ENCODE measurements at regions not wholly inside any gene's neighbourhood (a gene's known extent, or its start where the extent isn't known, plus 50 kb on each side); places are given as distances from the start of the nearest gene placed in this dataset.

DNA sequence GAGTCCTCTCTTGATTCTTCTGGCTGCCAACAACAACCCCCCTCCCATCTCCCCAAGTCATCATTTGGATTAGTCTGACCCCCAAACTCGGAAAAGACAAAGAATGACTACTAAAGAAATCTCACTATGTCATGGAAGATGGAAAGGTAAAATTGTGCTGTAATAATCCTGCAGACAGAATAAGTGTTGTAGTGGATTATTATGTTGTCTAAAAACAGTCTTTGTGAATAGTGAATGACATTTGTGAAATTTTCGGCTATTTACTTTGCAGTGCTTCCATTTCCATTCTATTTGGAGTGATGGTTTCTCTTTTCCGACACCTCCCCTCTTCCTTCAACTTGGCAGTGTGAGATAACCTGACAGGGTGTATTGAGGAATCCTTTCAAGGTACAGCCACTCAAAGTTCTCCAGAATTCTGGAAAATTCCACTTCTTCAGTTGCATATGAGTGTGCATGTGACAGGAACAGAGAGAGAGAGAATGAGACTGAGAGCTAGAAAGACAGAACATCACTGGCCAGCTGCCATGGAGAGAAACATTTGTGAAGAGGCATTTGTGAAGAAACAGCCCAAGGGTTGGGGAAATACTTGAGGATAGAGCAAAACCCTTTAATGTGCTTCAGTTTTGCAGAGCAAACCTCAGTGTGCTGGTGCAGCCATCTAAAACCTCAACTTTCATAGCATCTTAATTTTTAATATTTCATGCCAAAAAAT lies 141.9 kb upstream of the DLX2 start:
- DNase-seq (ENCODE audit: low read depth): no peak
- TF ChIP-seq, protein P1, sequence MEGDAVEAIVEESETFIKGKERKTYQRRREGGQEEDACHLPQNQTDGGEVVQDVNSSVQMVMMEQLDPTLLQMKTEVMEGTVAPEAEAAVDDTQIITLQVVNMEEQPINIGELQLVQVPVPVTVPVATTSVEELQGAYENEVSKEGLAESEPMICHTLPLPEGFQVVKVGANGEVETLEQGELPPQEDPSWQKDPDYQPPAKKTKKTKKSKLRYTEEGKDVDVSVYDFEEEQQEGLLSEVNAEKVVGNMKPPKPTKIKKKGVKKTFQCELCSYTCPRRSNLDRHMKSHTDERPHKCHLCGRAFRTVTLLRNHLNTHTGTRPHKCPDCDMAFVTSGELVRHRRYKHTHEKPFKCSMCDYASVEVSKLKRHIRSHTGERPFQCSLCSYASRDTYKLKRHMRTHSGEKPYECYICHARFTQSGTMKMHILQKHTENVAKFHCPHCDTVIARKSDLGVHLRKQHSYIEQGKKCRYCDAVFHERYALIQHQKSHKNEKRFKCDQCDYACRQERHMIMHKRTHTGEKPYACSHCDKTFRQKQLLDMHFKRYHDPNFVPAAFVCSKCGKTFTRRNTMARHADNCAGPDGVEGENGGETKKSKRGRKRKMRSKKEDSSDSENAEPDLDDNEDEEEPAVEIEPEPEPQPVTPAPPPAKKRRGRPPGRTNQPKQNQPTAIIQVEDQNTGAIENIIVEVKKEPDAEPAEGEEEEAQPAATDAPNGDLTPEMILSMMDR (IDR thresholded peaks at IDR 0.05; ENCODE audit: control insufficient read depth, extremely low read depth, insufficient read depth): no peak
- H3K4me3 ChIP-seq (ENCODE audit: low read depth, low read length): no peak overlapping the region

DNA sequence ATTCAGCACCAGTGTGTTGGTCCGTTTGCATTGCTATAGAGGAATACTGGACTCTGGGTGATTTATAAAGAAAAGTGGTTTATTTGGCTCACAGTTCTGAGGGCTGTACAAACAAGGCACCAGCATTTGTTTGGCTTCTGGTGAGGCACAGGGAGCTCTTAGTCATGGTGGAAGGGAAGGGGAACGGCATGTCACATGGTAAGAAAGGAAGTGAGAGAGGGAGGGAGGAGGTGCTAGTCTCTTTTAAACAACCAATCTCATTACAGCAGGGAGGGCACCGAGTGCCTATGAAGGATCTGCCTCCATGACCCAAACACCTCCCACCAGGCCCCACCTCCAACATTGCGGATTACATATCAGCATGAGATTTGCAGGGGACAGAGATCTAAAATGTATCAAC lies 143.9 kb upstream of the DLX2 start:
- no peak for DNase-seq (ENCODE audit: low read depth)
- TF ChIP-seq, protein P1 (IDR thresholded peaks at IDR 0.05; ENCODE audit: control insufficient read depth, extremely low read depth, insufficient read depth): no peak
- H3K4me3 ChIP-seq (ENCODE audit: low read depth, low read length): no peak overlapping the region

DNA sequence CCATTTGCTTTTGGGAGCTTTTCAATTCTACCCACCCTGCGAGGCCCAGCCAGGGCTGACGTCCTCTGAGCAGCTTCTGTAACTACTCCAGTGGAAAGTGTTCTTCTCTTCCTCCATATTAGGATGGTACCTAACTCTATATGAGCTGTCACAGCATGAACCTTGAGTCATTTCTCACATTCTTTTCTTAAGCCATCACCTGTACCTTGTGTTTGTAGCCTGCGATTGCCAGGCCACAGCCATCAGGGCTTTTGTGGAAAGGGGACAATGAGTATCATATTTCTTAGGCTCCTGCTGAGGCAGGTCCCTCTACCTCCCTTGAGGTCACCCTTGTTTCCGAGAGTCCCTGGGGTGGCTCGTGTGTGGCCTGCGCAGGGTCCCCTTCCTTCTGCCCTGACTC lies 144.5 kb upstream of the DLX2 start:
- no peak for DNase-seq (ENCODE audit: low read depth)
- no peak overlapping the region for H3K4me3 ChIP-seq (ENCODE audit: low read depth, low read length)
- TF ChIP-seq, protein P1 (IDR thresholded peaks at IDR 0.05; ENCODE audit: control insufficient read depth, extremely low read depth, insufficient read depth): no peak

DNA sequence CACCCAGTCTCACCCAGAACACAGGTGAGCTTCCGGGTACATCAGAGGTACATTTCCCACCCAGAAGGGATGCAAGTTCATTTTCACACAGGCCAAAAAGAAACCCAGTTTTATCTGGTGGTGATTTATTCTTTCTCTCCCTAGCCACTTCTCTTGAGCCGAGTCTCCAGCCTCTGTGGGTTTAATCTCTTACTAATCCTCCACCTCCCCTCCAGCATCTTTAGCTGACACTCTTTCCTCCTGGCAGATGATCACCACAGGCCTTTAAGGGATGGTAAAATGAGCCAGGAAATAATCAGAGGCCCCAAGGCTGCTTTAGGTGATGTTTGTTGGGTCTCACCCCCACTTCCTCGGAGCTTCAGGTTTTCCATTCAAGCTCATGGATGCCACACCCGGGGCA lies 145.7 kb upstream of the DLX2 start:
- TF ChIP-seq, protein P1 (IDR thresholded peaks at IDR 0.05; ENCODE audit: control insufficient read depth, extremely low read depth, insufficient read depth): no peak
- no peak overlapping the region for H3K4me3 ChIP-seq (ENCODE audit: low read depth, low read length)
- DNase-seq (ENCODE audit: low read depth): no peak

DNA sequence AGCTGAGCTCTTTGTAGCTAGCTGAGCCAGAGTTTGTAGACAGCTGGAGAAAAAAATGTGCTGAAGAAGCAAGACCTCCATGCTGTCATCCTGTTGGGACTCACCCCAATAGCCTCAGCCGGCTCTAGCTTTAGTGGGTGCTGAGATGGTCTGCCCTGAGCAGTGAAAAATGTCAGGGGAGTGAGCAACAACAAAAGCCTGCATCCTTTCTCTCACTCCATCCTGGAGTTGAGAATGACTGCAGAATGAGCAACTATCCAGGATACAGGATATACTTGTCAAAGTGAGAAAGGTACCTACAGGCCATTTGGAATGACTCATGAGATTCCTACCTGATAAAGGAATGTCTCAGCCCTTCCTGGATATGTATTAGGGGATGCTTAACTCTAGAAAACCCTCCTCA lies 146.1 kb upstream of the DLX2 start:
- no peak overlapping the region for H3K4me3 ChIP-seq (ENCODE audit: low read depth, low read length)
- TF ChIP-seq, protein P1 (IDR thresholded peaks at IDR 0.05; ENCODE audit: control insufficient read depth, extremely low read depth, insufficient read depth): no peak
- DNase-seq (ENCODE audit: low read depth): no peak

DNA sequence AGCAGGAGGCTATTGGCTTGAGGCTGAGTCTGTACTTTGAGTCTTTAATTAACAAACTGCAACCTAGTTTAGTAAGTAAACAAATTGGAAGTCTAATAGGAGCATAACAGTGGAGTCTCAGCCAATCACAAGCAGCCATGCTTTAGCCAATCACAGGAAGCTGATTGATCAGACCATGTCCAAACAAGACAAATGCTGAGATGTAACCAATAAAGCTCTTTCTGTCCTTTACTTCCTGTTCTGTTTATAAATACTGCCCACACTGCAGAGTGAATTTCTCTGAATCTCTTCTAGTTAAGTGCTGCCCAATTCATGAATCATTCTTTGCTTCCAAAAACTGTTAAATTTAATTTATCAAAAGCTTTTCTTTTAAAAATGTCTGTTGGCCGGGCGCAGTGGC lies 146.6 kb upstream of the DLX2 start:
- no peak for DNase-seq (ENCODE audit: low read depth)
- TF ChIP-seq, protein P1 (IDR thresholded peaks at IDR 0.05; ENCODE audit: control insufficient read depth, extremely low read depth, insufficient read depth): no peak
- no peak overlapping the region for H3K4me3 ChIP-seq (ENCODE audit: low read depth, low read length)

DNA sequence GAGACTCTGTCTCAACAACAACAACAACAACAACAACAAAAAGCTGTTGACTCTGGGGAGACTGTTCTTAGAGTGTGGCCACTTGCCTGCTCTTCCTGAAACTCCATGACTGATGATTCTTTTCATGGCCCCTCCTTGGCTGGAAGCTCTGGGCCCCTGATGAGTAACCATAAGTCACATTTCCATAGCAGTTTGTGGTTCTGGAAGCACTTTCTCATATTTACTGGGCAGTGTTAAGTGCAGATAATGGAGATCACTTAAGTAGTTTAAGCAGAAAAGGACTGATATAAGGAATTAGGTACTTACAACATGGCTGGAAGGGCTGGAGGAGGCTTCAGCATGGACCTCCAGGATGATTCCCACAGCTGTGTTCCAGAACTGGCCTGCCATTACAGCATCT lies 147.3 kb upstream of the DLX2 start:
- TF ChIP-seq, protein P1 (IDR thresholded peaks at IDR 0.05; ENCODE audit: control insufficient read depth, extremely low read depth, insufficient read depth): no peak
- DNase-seq (ENCODE audit: low read depth): no peak

More for the DNA sequence above, 147.3 kb upstream of the DLX2 start:
- no peak overlapping the region for H3K4me3 ChIP-seq (ENCODE audit: low read depth, low read length)
